ENCODE measurements at regions not wholly inside any gene's neighbourhood (a gene's known extent, or its start where the extent isn't known, plus 50 kb on each side); places are given as distances from the start of the nearest gene placed in this dataset.

DNA sequence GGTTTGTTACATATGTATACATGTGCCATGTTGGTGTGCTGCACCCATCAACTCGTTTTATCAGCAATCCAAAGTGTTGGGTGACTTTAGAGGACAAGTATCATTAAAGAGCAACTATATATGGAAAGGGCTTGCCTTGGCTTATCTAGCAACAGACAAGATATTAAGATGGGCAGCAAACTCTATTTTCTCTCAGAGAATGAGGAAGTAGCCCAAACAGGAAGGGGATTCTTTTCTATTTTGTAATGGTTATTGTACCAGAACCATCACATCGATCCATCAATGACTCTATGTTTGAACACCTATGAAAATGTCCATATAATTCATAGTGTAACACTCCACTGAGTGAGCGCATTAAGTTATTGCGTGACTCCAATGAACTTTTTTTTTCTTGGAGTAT, 260.1 kb upstream of the SLC24A2 start:
- DNase-seq (ENCODE audit: extremely low read depth in 1 of 2, low read depth in 1 of 2): no peak

DNA sequence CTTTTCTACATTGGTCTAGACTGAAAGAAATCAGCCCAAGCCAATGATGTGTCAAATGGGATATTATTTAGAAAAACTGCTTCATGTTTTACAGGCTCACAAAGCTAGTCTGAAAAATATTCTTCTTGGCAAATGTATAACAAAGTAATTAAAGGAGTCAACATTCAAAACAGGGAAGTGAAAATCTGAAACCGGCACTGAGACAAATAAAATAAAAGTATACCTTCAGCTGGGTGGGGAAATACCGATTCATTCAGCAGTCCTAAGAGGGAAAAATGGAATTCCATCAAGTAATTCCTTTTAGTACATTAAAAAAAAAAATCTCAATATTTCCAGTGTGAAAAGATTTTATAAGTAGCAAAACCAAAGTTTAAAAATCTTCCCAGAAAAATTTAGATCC, 259.6 kb upstream of the SLC24A2 start:
- DNase-seq (ENCODE audit: extremely low read depth in 1 of 2, low read depth in 1 of 2): no peak

DNA sequence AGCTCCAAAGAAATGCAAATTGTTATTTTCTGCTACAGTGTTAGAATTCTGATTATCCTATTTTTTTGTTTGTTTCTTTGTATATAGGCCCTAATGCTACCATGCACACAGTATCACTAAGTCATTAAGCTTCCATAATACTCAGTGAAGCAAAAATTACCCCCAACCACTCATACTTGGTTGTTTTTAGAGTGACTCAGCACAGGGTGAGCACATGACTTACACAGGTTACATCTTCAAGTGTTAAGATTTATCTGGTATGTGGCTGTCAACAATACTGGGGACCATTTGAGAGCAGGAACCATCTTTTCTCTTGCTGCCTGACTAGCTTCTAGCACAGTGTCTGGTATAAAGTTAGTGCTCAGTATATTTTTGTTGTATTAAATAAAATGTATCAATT, 255.8 kb upstream of the SLC24A2 start:
- DNase-seq (ENCODE audit: extremely low read depth in 1 of 2, low read depth in 1 of 2): no peak

DNA sequence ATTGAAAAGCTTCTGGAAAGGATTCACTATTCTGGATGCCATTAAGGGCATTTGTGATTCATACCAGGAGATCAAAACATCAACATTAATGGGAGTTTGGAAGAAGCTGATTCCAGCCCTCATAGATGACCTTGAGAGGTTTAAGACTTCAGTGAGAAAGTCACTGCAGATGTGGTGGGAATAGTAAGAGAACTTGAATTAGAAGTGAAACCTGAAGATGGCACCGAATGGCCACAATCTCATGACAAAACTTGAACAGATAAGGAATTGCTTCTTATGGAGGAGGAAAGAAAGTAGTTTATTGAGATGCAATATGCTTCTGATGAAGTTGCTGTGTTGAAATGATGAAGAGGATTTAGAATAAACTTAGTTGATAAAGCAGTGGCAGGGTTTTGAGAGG, 254.6 kb upstream of the SLC24A2 start:
- no peak for DNase-seq (ENCODE audit: extremely low read depth in 1 of 2, low read depth in 1 of 2)

DNA sequence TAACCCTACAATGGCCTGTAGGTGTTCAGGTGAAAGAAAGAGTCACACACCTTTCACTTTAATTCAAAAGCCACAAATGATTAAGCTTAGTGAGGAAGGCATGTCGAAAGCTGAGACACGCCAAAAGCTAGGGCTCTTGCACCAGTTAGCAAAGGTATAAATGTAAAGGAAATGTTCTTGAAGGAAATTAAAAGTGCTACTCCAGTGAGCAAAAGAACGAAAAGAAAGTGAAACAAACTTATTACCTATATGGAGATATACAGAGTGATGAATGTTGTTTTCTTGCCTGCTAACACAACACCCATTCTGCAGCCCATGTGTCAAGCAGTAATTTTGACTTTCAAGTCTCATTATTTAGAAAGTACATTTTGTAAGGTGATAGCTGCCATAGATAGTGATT, 254.2 kb upstream of the SLC24A2 start:
- DNase-seq (ENCODE audit: extremely low read depth in 1 of 2, low read depth in 1 of 2): no peak

DNA sequence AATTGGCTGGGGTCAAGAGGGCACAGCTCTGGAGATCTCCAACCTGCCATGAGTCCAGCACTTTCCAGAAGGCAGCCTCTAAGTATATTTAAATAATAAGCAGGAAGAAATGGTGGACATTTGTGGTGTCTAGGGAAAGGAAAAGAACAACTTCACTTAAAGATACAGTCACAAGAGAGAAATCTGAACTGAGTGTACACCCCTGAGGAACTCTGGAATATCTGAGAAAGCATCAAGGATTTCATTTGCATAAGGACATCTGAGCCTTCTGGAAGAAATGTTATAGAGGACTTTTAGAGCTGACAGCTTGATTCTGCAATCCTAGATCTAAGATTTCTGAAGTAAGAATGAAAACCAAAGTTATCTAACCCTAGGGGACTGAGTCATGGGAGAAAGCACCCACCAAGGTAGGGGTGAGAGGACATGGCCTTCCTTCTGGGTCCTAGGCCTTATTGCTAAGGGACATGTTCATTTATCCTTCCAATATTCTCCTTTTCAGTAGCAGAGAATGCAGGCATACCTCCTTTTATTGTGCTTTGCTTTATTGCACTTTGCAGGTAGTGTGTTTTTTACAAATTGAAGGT, 253.4 kb upstream of the SLC24A2 start:
- DNase-seq (ENCODE audit: extremely low read depth in 1 of 2, low read depth in 1 of 2): no peak

DNA sequence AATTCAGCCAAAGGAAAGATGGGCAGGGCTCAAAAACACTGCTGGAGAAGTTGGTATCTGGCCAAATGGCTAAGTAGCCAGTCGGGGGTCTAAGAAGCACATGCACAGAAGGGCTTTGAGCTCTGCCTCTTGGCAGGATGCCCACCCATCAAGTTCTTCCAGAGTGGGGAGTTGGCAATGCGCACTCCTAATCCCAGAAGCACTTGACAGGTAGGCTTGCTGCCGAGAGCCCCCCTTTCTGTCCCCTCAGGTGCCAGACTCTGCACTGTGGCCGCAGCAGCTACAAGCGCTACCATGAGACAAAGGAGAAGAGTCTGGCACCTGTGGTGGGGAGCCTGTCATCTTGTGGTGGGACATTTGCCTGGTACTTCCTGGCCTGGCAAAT, 252.9 kb upstream of the SLC24A2 start:
- no peak for DNase-seq (ENCODE audit: extremely low read depth in 1 of 2, low read depth in 1 of 2)

DNA sequence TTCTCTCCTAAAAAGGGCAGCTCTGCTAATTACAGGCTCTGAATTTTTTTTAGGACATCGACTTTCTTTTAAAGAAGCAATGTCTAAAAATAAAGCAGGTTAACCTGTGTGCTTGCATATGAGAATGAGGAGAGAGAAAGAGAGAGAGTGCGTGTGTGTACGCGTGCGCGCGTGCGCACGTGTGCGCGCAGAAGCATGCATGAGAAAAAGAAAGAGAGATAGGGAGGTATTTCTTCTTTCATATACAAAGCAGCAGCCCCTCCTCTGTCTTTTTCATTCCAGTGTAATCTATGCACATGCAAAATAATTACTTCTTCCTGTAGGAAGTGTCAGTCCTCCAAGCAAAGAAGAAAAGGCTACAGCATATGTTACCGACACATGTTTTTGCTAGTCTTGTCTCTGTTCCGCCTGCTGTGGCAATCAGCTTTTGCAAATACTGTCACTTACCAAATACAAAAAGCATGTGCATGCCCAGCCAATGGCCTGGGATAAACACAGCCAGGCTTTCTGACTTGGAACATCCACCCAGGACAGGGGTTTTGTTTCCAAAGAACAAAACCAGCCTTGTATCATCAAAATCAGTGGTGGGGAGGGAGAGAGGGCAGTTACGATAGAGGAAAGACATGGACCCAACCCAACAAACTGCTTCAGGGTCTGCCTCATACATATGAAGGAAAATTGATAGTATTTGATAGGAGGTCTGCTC, 252.3 kb upstream of the SLC24A2 start:
- no peak for DNase-seq (ENCODE audit: extremely low read depth in 1 of 2, low read depth in 1 of 2)

DNA sequence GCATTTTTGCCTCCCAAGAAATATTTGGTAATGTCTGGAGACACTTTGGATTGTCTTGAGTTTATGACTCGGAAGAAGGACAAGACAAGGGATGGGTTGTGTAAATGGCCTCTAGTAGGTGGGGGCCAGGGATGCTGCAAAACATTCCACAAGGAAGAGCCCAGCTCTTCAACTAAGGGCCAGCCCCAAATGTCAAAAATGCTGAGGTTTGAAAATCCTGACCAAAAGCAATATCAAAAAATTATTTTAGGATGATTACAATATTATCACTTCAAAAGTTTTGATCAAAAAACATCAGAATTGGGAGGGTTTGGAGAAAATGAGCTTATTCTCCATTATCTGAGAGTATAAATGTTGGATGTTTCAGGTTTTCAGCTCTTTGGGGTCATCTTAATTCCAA, 248.9 kb upstream of the SLC24A2 start:
- no peak for DNase-seq (ENCODE audit: extremely low read depth in 1 of 2, low read depth in 1 of 2)

DNA sequence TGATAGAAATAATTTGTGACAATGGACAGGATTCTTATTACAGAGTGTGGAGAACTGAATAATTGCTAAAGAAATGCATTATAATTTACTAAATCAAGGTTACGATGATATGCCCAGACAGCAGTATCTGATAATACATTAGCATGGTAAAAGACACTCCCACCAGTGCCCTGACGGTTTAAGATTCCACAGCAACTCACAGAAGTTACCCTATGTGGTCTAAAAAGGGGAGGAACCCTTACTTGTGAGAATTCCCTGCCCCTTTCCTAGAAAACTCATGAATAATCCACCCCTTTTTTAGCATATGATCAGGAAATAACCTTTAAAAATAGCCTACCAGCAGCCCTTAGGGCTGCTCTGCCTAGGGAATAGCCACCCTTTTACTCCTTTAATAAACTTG, 244.7 kb upstream of the SLC24A2 start:
- no peak for DNase-seq (ENCODE audit: extremely low read depth in 1 of 2, low read depth in 1 of 2)

DNA sequence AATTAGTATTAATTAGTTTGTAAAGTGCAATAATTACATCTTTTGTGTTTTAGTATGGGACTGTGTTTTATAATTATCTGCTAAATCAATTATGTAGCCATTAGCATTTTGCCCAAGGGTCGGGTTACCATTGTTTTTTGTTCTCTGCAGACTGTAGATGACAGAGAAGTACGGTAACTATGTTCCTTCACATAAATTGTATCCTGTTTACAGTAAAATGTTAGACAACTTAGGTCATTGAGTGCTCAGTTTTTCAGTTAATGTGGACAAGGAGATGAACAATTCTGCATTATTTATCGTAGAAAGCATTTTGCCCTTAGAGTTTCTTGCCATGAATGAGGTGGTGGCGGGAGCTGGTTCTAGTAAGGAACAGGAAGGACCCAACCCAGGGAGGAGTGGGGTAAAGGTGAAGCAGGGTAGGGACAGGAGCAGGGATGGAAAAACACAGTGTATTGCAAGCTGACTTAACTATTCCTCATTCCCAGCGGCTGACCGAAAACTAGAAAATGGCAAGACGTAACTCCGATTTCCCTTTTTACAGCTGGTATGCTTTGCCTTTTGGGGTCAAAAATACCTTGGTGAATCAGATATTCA, 243.7 kb upstream of the SLC24A2 start:
- DNase-seq (ENCODE audit: extremely low read depth in 1 of 2, low read depth in 1 of 2): no peak

DNA sequence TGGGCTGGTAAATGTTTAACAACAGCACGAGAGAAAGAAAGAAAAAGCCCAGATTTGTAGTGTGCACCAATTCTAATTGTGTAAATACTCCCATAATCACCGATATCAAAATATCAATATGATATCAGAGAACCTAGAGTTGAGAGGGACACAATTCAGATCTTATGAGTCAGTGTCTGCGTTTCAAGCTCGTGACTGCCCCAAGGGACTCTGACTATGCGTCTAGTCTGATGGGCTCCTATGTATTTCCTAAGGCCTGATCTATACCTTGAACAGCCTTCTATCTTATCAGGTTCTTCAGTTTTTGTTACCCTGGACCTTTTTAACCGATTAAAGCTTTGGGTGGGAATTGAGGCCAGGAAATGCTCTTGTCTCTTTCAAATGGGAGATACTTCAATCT, 243.0 kb upstream of the SLC24A2 start:
- no peak for DNase-seq (ENCODE audit: extremely low read depth in 1 of 2, low read depth in 1 of 2)

DNA sequence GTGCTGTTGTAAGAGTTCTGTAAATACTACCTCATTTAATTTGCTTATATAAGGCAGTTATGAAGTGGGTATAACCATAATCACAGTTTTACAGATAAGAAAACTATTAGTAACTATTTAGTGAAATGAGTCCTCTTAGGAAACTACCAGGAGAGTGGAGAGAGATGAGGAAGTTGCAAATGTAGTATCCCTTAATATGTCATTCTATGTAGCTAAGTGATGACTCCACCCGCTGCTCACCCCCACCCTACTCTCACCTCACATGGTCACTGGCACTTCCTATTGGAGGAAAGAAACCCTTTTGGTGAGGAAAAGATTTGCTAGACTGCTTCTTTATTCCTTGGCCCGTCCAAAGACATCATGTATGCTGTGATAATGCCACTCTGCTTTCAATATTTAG, 241.8 kb upstream of the SLC24A2 start:
- no peak for DNase-seq (ENCODE audit: extremely low read depth in 1 of 2, low read depth in 1 of 2)

DNA sequence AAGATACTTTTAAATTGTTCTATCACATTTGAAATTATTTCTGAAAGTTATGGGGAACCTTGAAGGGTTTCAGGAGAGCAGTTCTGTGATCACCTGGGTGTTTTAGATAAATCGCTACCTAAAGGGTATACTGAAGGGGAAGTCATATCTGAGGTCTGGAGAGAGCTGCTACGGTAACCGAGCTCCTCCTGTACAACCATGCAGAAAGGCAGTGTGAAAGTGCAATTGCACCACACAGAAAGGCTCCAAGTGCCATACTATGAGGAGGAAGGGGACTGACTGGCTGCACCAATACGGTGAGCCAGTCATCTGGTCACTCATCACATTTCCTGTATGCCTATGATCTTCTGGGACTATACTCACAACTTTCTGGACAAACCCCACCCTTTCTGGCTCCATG, 241.4 kb upstream of the SLC24A2 start:
- DNase-seq (ENCODE audit: extremely low read depth in 1 of 2, low read depth in 1 of 2): no peak

DNA sequence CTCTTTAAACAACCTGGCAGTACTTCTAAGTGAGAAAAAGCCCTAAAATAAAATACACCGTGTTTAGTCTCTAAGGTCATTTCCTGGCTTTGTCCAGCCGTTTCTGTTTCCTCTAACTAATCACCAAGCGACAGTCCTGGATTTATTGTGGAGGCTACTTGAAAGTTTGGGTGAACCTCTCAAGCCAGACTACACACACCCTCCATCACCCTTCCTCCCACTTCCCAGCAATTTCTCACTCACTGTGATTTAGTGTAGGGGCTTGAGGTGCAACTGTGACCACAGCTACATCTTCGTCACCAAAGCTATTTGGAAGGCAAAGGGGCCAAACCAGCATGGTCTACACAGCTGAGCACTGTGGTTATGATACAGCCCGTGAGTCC, 240.0 kb upstream of the SLC24A2 start:
- DNase-seq (ENCODE audit: extremely low read depth in 1 of 2, low read depth in 1 of 2): no peak

DNA sequence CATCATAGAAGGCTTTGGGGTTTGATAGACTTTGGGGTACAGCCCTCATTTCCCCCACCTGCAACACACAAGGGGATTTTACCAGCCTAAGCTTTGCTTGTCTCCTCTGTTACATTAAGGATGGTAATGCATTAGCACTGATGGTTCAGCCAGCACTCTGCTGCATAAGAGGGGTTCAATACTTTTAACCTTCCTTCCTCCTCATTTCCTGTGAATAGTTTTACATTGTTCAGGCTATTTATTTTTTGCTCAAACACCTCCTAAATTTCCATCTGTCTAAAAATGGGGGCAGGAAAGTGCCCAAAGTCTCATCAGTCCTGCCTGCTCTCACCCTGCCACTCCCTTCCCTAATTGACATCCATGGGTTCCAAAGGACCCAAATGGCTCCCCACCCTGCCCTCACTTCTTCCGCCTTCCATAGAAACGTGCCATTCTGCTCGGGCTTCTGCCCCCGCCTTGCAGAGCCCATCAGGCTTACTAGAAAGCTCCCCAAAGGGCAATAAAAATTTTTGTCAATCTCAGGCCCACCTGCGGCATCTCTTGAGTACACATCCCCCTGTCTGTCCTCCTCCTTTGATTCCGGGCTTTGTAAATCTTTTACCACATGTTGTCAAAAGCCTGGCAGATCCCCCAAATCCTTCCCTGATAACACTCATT, 239.5 kb upstream of the SLC24A2 start:
- no peak for DNase-seq (ENCODE audit: extremely low read depth in 1 of 2, low read depth in 1 of 2)

DNA sequence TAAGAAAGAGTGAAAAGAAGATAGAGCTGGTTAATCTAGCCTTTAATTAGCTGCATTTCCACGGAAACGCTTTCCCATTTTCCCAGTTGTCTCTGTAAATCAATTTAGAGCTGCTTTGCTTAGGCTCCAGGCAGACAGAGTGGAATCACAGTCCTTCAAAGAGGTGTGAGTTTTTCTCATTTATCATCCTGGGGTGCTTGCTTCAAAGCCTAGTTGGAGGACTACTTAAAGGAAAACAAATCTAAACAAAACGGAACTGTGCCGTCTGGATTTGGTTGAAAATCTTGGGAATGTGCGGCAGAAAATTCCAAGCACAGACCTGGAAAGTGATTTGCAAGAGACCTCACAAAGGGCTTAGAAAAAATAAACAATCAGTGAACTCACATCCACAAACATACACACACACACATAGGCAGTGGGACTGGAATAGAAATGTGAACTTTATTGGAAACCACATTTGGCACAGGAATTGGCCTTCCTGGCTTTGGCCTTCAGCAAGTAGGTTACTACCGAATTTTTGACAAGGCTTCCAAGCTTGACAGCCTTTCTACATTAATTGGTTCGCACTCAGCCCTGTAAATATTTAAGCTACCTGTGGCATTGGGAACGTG, 235.2 kb upstream of the SLC24A2 start:
- no peak for DNase-seq (ENCODE audit: extremely low read depth in 1 of 2, low read depth in 1 of 2)

DNA sequence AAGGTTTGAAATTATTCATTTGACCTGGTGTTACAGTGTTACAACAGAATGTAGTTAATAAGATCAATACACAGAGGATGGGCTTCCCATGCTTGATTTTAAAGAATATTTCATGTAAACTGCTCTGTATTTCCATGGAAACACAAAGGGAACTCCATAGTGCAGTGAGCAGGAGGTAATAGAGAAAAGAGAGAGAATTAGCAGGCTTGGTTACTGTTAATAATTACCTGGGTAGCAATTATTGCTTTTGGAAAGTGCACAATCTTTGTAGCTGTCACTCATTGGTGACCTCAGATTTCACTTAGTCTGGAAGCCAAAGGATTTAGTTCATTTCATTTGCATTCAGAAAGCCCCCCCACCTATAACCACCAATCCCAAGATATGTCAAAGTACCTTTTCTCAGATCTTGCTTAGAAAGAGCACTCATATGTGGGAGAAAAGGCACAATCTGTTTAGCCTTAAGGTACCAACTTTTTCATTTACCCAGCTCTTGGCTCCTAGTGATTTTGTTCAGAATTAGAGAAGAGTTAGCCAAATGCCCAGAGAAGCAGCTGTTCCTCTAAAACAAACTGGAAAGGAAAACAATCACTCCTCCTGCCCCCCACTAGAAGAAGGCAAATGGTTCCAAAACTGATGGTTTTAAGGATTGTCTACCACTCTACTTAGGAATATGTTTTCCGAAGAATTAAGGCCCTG, 234.5 kb upstream of the SLC24A2 start:
- no peak for DNase-seq (ENCODE audit: extremely low read depth in 1 of 2, low read depth in 1 of 2)

DNA sequence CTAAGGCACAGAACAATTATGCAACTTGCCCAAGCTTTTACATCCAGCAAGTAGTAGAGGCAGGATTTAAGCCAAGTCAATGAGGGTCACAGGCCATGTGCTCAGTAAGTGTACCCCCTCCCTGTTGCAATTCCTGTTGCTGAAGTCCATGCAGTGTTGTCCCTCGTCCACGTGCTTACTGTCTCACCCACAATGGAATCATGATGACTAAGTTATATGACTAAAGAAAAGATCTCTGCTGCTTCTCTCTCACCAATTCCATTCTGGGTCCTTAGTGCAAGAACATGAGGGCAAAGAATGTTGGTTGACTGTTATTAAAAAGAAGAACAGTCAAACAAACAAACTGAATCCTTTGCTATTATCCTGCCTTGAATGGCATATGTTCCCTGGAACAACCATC, 233.6 kb upstream of the SLC24A2 start:
- no peak for DNase-seq (ENCODE audit: extremely low read depth in 1 of 2, low read depth in 1 of 2)

DNA sequence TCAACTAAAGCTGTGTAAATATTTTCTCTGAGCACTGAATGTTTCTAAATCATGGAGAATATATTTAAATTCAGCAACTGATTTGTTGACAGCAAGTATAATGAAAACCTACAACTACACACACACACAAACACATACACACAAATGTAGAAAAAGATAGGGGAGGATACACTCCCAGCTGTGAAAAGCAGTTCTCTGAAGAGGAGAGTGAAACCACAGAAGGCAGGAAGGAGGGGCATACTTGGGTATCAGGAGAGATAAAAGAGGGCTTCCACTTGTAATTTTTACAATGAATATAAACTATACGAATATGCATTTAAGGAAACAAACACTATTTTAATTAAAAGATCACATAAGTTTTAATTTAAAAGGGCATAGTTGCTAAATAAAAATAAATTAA, 227.8 kb upstream of the SLC24A2 start:
- DNase-seq (ENCODE audit: extremely low read depth in 1 of 2, low read depth in 1 of 2): no peak

DNA sequence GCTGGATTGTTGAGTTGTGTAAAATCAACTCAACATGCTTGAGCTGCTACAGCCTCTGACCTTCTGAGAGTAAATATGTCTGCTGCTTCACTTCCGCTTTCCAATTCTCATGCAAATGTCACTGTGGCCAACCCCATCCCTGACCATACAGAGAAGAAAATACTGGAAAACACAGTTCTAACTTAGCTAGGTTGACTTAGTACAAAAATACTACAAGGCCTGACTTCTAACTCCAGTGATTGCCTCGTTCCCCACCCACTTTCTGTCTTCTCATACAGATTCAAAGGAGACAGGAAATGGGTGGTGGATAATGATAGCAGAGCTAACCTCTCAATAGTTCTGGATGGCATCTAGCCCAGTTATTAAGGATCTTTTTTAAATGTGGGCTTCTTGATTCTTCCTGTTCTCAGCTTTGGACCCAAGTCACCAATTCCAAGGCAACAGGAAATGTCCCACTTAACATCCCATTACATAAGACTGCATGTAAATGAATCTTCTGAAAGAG, 226.6 kb upstream of the SLC24A2 start:
- no peak for DNase-seq (ENCODE audit: extremely low read depth in 1 of 2, low read depth in 1 of 2)
